Activated CD4-positive, alpha-beta T cell treated with anti-CD3 and anti-CD28 coated beads, Interleukin-10, Interleukin-2, amounts not matched to agents 100 ng/mL and 50 ng/mL, durations not matched to agents 16 hours and 8 hours (primary cell): ENCODE measurements at regions not wholly inside any gene's neighbourhood (a gene's known extent, or its start where the extent isn't known, plus 50 kb on each side); places are given as distances from the start of the nearest gene placed in this dataset.

Experiments
- DNase-seq: peaks from one replicate; pipeline ENCODE4 v3.0.0-alpha.2; 2020

GRCh38 chr16:66240631-66241395 lies 125.7 kb upstream of the CDH5 start:
- no peak for DNase-seq

DNA sequence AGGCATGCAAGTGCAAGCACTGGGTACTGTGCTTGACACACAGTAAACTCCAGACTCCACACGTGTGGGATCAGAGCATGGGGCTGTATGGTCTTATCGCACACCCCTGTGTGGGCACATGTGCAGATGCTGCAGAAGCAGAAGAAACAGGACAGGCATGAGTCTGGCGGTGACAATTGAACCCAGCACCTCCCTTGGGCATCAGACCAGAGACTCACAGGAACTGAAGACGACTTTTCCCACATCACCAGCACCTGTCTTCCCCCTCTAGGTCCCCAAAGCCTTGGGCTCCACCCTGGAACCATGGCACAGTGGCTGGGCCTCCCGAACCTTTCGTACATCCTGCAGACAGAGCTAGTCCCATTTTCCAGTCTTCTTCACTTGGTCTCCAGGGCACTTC lies 126.4 kb upstream of the CDH5 start:
- DNase-seq, result no peak

DNA sequence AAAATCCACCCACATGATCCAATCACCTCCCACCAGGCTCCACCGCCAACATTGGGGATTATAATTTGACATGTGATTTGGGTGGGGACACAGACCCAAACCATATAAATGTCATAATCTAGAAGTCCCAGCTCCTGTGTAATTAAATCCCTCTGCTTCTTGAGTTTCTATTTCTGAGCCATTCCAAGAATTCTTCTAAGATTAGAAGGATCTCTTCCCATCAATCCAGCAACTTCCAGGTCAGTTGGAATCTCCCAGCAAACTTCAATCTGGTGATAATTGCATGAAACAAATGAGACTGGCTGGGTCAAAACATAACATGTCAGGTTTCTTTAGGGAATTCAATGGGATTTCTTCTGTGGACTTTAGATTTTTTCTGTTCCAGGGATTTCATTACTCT lies 127.8 kb upstream of the CDH5 start:
- DNase-seq, result no peak

GRCh38 chr16:66236301-66236700 lies 130.2 kb upstream of the CDH5 start:
- DNase-seq, result no peak

DNA sequence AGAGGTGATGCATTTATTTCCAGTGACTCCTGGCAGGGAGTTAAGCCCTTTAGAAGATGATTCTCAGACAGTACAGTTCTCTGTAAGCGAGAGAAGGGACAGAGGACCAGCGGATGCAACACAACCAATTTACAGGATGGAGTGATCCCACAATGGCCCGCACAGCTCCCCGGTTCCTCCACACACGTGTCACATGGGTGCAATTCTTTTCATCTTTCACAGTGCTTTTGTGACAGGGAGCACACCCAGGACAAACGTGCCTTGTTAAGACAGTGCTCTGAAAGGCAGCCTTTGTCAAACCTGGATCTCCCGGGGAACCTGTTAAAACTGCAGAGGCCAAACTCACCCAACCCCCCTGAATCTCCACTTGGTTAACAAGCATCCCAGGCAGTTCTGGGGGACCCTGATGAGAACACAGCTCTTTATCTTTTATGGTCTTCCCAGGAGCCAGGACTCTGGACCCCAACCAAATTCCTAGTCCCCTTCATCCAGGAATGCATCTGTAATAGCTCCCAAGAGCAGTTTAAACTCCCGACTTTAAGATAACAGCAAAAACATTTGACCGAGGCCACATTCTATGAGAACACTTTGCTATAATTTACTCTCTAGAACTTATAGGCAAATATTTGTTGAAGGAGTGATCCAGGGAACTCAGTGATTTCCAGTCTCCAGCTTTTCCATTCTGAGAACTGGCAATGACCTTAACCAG lies 134.9 kb upstream of the CDH5 start:
- no peak for DNase-seq

GRCh38 chr16:66229651-66230050 lies 136.8 kb upstream of the CDH5 start:
- no peak for DNase-seq

GRCh38 chr16:66228792-66229191 lies 137.7 kb upstream of the CDH5 start:
- no peak for DNase-seq

DNA sequence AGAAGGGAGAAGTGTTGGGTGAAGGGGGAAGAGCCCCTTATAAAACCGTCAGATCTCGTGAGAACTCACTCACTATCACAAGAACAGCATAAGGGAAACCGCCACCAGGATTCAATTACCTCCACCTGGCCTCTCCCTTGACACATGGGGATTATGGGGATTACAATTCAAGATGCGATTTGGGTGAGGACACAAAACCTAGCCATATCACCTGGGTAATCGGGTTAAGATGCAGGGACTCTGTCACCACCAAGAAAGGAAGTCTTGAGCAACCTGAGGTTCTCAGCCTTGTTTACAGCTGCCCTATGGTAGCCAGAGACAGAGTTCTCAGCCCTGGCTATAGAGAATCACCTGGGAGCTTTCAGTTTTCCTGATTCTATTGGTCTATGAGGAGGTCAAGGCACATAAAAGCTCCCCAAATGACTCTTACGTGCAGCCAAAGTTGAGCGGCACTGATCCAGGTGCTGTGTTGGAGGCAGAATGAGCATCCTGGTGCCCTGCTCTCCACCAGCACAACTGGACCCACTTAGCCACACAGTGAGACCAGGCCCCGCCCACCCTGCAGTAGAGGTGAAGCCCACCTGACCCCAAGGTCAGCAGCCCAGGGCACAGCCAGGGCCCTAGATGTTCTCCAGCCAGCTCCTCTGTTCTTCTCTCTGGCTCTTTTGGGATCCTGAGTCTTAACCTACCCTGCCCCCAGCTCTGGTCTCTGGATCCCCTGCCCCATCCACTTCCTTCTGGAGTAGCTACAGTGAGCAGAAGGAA lies 138.5 kb upstream of the CDH5 start:
- no peak for DNase-seq

- no peak for DNase-seq
These were observed 139.7 kb upstream of the CDH5 start for GRCh38 chr16:66226762-66227161.

DNA sequence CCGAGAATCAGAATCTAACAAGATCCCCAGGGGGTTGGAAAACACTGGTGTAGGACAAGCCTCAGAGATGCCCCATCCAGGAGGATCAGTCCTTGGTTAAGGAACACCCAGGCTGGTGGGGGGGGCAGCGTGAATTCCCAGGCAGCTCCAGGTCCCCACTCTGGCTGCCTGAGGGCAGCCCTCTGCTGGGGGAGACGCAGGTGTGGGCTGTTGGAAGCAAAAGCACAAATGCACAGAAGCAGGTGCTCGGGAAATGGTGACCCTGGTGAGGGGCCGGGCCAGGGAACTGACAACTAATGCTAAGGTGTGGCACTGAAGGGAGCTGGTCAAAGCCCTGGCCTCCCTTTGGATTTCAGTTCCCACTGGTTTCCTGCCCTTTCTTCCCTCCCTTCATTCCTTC lies 140.8 kb upstream of the CDH5 start:
- no peak for DNase-seq

GRCh38 chr16:66224626-66225025 lies 141.9 kb upstream of the CDH5 start:
- no peak for DNase-seq

DNA sequence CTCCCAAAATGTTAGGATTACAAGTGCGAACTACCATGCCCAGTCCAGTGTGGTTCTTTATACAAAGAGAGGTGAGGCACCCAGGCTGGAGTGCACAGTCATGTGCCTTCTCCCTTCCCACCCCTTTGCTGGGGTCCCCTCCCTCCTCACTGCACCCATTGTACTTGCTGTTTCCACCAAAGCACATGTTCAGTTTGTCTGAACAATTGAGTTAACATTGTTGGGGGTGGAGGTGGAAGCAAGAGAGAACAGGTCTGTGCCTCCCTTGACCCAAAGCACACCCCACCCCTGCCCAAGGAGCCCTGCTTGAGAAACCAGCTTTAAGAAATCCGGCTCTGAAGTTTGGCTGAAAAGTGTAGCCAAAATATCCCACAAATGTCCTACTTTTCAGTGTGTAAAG lies 142.3 kb upstream of the CDH5 start:
- no peak for DNase-seq

- DNase-seq, result no peak
These were observed 143.2 kb upstream of the CDH5 start for GRCh38 chr16:66223176-66223780.

- DNase-seq, result no peak
These were observed 143.7 kb upstream of the CDH5 start for GRCh38 chr16:66222756-66223155.

DNA sequence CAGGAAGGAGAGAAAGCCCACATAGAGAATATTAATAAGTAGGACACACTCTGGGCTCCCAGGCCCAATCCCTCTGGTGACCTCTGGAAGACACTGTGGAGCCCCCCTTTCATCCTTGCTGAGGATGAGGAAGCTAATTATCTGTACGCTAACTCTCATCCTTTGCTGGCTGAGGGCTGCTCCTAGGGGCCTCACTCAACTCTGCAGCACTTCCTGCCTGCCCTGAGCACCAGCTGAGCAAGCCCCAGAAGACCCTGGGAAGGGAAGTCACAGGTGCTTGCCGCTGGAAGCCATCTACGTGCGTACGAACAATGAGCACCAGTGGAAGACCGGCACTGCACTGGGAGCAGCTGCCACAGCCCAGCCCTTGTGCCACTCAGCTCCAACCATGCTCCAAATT lies 145.8 kb upstream of the CDH5 start:
- no peak for DNase-seq

DNA sequence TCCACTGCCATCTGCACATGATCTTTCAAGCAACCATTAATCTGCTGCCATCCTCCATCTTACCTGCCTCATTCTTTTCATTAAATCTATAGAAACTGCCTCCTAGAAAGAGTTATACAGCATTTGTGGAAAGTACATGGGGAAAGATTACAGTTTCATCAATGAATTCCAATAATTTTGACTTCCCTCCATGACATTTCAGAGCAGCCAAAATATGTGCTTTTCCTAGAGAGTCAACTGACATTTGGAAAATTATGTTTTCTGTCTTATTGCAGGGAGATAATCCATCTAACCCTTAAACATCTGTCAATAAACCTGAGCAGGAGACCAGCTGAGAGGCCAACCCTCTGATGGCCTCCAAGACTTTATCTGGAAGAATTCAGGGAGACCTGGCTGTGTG lies 147.0 kb upstream of the CDH5 start:
- no peak for DNase-seq

DNA sequence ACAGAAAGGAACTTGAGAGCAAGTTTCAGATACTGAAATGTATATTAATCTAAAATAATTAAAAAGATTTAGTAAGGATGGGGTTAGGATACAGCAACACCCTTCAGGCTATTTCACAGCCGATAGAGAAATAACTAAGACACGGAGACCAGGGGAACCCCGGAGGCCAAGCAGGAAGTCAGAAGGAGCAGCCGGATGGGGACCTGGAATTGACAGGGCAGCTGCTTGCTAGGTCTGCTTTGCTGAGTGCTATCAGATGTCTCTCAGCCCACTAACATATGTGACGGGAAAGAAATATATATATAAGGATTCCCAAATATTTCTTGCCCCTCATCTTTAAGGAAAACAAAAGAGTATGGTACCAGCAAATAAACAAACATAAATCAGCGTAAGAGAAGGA lies 154.1 kb upstream of the CDH5 start:
- no peak for DNase-seq

DNA sequence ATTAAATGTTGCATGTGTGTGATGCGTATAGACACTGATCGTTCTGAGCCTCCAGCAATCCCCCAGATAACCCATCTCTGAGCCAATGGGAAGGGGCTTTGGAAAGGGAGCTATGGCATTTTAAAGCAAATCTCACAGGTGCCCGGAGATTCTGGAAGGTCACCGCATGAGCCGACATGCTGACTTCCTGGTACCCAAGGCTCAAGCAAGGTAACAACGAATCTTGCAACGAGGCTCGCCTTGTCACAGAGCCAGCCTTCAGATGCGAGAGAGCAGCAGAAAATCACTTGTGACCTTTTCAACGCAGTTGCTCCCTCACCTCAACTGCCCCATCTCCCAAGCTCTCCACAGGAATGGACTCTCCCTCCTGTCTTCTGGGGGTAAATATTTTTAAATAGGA lies 154.8 kb upstream of the CDH5 start:
- DNase-seq, result no peak

DNA sequence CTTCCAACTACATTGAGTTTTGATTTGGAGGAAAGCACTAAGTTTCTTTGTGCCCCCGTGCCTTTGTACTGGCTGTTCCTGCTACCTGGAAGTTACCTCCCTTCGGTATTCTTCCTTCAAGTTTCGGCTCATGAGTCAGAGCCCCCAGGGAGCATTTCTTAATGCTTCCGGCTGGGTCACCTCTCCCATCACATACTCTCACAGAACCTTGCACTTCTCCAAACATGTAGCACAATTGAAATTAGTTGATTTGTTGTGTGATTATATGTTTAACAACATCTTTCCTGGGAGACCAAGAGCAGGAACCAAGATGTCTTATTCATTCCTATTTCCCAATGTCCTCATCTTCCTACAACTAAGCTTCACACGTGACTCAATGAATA lies 158.6 kb upstream of the CDH5 start:
- DNase-seq, result no peak

DNA sequence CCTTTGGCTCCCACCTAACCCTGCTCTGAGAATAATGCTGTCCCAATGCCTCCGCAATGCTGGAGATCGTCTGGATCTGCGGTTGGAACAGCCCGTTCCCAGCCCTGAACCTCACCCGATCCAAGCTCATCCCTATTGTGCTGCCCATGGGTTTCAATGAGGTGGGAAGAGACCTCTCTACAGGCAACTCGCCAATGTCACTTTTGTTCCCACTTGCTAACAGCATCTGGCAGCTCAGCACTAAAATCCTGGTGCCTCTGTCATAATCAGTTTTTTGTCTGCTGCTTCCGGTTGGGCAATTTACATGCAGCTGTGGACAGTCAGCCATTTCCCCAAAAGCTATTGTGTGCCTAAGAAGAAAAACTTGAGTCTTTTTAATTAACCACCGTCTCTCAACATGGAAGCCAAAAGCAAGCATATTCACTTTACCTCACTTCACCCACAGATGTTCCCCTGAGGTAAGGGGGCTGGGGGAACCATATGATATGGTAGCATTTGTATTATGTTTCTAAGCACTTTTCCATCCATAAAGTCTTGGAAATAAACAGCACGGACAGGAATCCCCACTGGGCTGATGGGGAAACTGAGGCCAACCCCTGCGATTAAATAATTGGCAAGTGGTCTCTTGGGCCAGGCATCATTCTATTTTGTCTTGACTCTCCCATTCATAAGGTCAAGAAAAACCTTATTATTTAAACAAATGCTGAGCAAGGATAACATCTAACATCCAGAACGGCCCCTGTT lies 159.2 kb upstream of the CDH5 start:
- no peak for DNase-seq

- DNase-seq, result no peak
These were observed 160.1 kb upstream of the CDH5 start for GRCh38 chr16:66206363-66206762.

DNA sequence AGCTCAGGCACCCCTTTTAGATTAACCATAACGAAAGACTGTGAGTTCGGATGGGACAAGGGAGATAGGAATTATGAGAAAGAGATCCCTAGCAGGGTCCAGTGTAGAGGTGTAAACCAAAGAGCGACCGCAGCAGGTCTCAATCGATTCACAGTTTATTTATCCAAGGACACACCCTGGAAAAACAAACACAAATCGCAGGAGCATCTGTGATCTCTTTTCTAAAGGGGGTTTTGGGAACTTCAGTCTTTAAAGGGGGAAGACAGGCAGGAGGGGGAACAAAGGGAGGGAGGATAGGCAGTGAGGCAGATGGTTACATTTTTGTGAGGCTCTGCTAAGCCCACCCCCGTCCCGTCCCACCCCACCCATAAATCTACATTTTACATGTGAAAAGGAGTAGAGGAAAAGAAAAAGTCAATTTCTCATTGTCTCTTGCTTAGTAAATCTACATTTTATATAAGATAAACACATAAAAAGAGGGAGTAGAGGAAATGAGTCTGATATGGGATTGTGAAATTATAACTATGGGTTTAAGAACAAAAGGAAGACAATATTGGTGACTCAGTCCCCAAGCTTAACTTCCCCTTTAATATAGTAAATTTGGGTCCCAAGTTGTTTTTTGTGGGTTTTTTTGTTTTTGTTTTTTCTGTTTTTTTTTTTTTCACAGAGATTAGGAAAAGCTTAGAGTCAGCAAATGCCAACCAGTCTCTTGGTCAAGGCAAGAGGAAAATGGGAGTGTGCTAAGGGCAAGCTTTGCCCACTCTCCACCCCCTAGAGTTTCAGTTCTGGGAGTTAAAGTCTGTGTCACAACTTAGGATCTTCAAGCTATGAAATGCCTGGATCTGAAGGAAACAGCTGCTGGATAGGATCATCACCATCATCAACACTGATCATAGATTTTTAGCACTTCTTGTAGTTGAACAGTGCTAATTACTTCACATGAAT lies 160.9 kb upstream of the CDH5 start:
- no peak for DNase-seq
